Kidney (tissue), 13 donors: ENCODE measurements at regions not wholly inside any gene's neighbourhood (a gene's known extent, or its start where the extent isn't known, plus 50 kb on each side); places are given as distances from the start of the nearest gene placed in this dataset.

Experiments used
- DNase-seq, 5 donors: peaks; one replicate each; pipeline ENCODE4 v3.0.0-alpha.2; 2013 to 2020
- FAIRE-seq: peaks from 2 replicates; lab custom pipeline; 2012; peaks lifted over from hg19 to GRCh38; lab: Jason Lieb, UNC
- H3K27ac ChIP-seq, 2 donors: one replicate each; pipeline ENCODE4 v1.7.0; 2013; ENCODE audit warnings: low read depth in 2 of 2, low read length in 2 of 2, inconsistent platforms in 1 of 2
- H3K27me3 ChIP-seq: one replicate; pipeline ENCODE4 v1.7.1; 2013; ENCODE audit warnings: low read length, inconsistent platforms; ENCODE audit not compliant: control insufficient read depth, insufficient read depth
- H3K36me3 ChIP-seq, 3 donors: one replicate each; pipeline versions ENCODE4 v1.7.0 to v1.7.1; 2013; ENCODE audit warnings: low read length in 3 of 3, control low read depth in 1 of 3, inconsistent platforms in 1 of 3; ENCODE audit not compliant: insufficient read depth in 3 of 3, control insufficient read depth in 2 of 3
- H3K4me1 ChIP-seq, 3 donors: one replicate each; pipeline versions ENCODE4 v1.7.0 to v1.7.1; 2013; ENCODE audit warnings: low read length in 3 of 3, inconsistent platforms in 1 of 3, low read depth in 1 of 3; ENCODE audit not compliant: control insufficient read depth in 2 of 3, insufficient read depth in 2 of 3
- H3K4me3 ChIP-seq, 3 donors: one replicate each; pipeline versions ENCODE4 v1.7.0 to v1.8.1; 2013; ENCODE audit warnings: low read length in 3 of 3, control low read depth in 1 of 3, inconsistent platforms in 1 of 3
- H3K9ac ChIP-seq, 3 donors: one replicate each; pipeline versions ENCODE4 v1.7.0 to v1.7.1; 2013; ENCODE audit warnings: low read length in 3 of 3, control low read depth in 1 of 3, inconsistent platforms in 1 of 3
- H3K9me3 ChIP-seq, 3 donors: one replicate each; pipeline versions ENCODE4 v1.7.0 to v1.7.1; 2013; ENCODE audit warnings: low read length in 3 of 3, control low read depth in 1 of 3, inconsistent platforms in 1 of 3; ENCODE audit not compliant: control insufficient read depth in 2 of 3, insufficient read depth in 1 of 3
- CTCF ChIP-seq: IDR thresholded peaks from 3 replicates; pipeline ENCODE4 v1.5.1; 2012; ENCODE audit warnings: mild to moderate bottlenecking, moderate library complexity, borderline replicate concordance; ENCODE audit not compliant: insufficient read depth; ENCODE audit errors: extremely low read depth
- intact Hi-C: fragments of 100-400 bp; cut with DNase I; formaldehyde crosslinking; loops from one replicate; pipeline ENCODE4 v1.11.1; 2022
- donor health status: control.
- donor health status: control.
- donor health status: control.
- donor health status: control.
- donor health status: control.
- donor health status: DM: yes; HTN: yes; CAD: no.
- donor health status: Normal renal cell carcinoma (clear cell type).

DNA sequence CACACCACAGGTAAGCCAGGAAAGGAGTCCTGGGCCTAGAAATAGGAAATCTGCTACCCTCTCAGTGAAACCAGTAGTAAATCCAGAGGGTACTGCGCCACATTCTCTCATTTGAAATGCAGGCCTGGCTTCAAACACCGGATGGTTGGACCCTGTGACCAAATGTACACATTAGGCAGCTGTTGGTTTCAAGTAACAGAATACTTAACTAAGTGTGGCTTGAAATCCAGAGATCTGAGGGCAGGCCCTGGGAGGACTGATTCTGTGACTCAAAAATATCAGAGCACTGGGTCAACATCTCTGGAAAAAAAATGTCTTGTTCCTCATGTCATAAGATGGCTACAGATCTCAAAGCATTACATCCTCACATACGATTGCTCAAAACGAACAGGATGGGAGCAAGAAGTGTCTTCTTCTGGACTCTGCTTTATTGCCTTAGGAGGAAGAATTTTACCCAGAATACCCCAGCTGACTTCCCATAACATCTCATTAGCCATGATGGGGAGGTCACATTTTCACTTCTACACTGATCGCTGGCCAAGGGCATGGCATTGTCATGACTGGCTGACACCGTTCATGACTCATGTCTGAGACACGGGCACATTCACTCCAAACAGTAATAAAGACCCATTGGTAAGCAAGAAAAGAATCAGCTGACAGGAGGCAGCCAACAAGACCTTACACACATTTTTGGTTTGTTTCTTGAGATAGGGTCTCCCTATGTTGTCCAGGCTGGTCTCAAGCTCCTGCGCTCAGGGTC is 166.0 kb downstream of the ARRDC4 start:
- no peak overlapping the region for H3K4me3 ChIP-seq
- TF ChIP-seq CTCF = no peak
- no peak overlapping the region for H3K9ac ChIP-seq
- H3K4me1 ChIP-seq = no peaks in the 10 kb centered on the region
- H3K36me3 ChIP-seq = no peaks in the 10 kb centered on the region
- peak in 2 of 5 donors; percentile 34 to 77 for DNase-seq
- FAIRE-seq = no peak
- H3K27ac ChIP-seq = no peak overlapping the region
- intact Hi-C loops = no loop called here
- no peaks in the 10 kb centered on the region for H3K27me3 ChIP-seq
- no peaks in the 10 kb centered on the region for H3K9me3 ChIP-seq

DNA sequence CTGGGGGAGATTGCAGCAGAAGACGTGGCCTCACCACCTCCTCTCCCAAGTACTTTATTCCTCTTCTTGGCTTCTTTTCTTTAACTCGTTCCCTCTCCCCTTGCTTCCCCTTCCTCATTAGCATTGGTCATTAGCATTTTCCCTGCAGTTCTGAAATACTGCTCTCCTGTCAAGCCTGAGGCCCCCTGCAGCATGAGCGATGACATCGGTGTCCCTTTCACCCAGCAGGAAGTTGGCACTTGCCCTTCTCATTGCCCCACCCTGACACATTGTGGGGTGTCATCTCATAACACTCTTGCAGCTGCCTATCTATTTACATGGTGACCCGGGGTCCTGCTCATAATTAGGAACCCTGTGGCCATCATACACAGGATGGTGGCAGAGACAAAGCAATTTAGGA is 167.1 kb downstream of the ARRDC4 start:
- Histone ChIP-seq H3K4me1 (no peaks in the 10 kb centered on the region), H3K4me3 (no peak overlapping the region), H3K9me3 (no peaks in the 10 kb centered on the region), H3K36me3 (no peaks in the 10 kb centered on the region), H3K27me3 (no peaks in the 10 kb centered on the region), H3K27ac (no peak overlapping the region), H3K9ac (no peak overlapping the region)
- no peak for TF ChIP-seq CTCF
- intact Hi-C loops = no loop called here
- DNase-seq (no peak), FAIRE-seq (no peak)

GRCh38 chr15:98131924-98132323 is 171.4 kb downstream of the ARRDC4 start:
- Histone ChIP-seq H3K9me3 (no peaks in the 10 kb centered on the region), H3K4me3 (no peak overlapping the region), H3K27me3 (no peaks in the 10 kb centered on the region), H3K4me1 (peaks cover 0 to 3% (median 0%) of the 10 kb centered on the region in 3 donors), H3K36me3 (no peaks in the 10 kb centered on the region), H3K27ac (no peak overlapping the region), H3K9ac (no peak overlapping the region)
- intact Hi-C loops = no loop called here
- DNase-seq (peak in 1 of 5 donors; percentile 36), FAIRE-seq (no peak)
- TF ChIP-seq CTCF = no peak
